ENCODE measurements at regions not wholly inside any gene's neighbourhood (a gene's known extent, or its start where the extent isn't known, plus 50 kb on each side); places are given as distances from the start of the nearest gene placed in this dataset.

GRCh38 chr17:53719229-53719628 is 103.5 kb upstream of the KIF2B start:
- DNase-seq (ENCODE audit: low read depth, low spot score) (no peak), FAIRE-seq (no peak)
- Histone ChIP-seq H3K27me3 (ENCODE audit: control insufficient read depth in 2 of 2, insufficient read depth in 2 of 2, low read length in 2 of 2) (no peaks in the 10 kb centered on the region), H3K4me2 (ENCODE audit: insufficient read depth, low read length) (no peak overlapping the region), H3K9ac (replicated peaks; ENCODE audit: extremely low read depth, insufficient read depth, low read length) (no peak overlapping the region), H4K20me1 (replicated peaks; ENCODE audit: control insufficient read depth, extremely low read depth, insufficient read depth, low read length) (no peaks in the 10 kb centered on the region), H3K4me1 (ENCODE audit: control insufficient read depth, extremely low read depth, insufficient read depth, low read length) (no peaks in the 10 kb centered on the region), H3K36me3 (ENCODE audit: control insufficient read depth in 2 of 2, extremely low read depth in 1 of 2, insufficient read depth in 2 of 2, low read length in 2 of 2) (no peaks in the 10 kb centered on the region), H3K9me1 (replicated peaks; ENCODE audit: control insufficient read depth, extremely low read depth, insufficient read depth, low read length) (no peaks in the 10 kb centered on the region), H3K9me3 (replicated peaks; ENCODE audit: control insufficient read depth, insufficient read depth, low read length) (peaks cover 1% of the 10 kb centered on the region), H2AFZ (ENCODE audit: low read depth, low read length) (no peak overlapping the region), H3K4me3 (replicated peaks in 1 of 3; ENCODE audit: insufficient read depth in 1 of 3, low read depth in 1 of 3, low read length in 3 of 3) (no peak overlapping the region), H3K79me2 (ENCODE audit: control insufficient read depth, insufficient read depth, low read length) (no peaks in the 10 kb centered on the region), H3K27ac (ENCODE audit: insufficient read depth, low read depth, low read length) (no peak overlapping the region)
- dilution Hi-C loops (cut with MboI; ENCODE audit: extremely low pct_ligation_motif_present, low sequenced_read_pairs) (no loop called here), intact Hi-C loops (cut with micrococcal nuclease) (no loop called here)
- POLR2A ChIA-PET = no interaction called here
- TF ChIP-seq GATA2 (IDR thresholded peaks at IDR 0.05; ENCODE audit: insufficient read depth, insufficient read length, low read depth, low read length) = no peak
- no peak for TF ChIP-seq MAX (IDR thresholded peaks at IDR 0.05; ENCODE audit: insufficient read depth, insufficient read length)
- TF ChIP-seq CTCF (IDR thresholded peaks at IDR 0.05; ENCODE audit: extremely low read depth in 1 of 2, insufficient read depth in 1 of 2, low read depth in 1 of 2, low read length in 2 of 2) = no peak
- TF ChIP-seq FOS (IDR thresholded peaks at IDR 0.05; ENCODE audit: borderline replicate concordance, insufficient read depth, low read length) = no peak
- TF ChIP-seq EZH2 (IDR thresholded peaks at IDR 0.05; ENCODE audit: borderline replicate concordance, low read depth, low read length, severe bottlenecking) = no peak
- TF ChIP-seq POLR2AphosphoS5 (IDR thresholded peaks at IDR 0.05; ENCODE audit: insufficient read depth, low read depth, low read length) = no peak
- TF ChIP-seq JUN (IDR thresholded peaks at IDR 0.05; ENCODE audit: borderline replicate concordance, insufficient read depth, insufficient read length, low read depth) = no peak
- TF ChIP-seq POLR2A (IDR thresholded peaks at IDR 0.05; ENCODE audit: low read depth, low read length) = no peak
- no peak for TF ChIP-seq MYC (IDR thresholded peaks at IDR 0.05; ENCODE audit: low read depth, low read length)
- CTCF ChIA-PET = no interaction called here
- BruUV-seq (replicated peaks) = no TSS peak
